K562 (cell line): ENCODE measurements at regions not wholly inside any gene's neighbourhood (a gene's known extent, or its start where the extent isn't known, plus 50 kb on each side); places are given as distances from the start of the nearest gene placed in this dataset.

Experiments
- ATAC-seq: fragments of 200-7000 bp; cut with Tn5 transposase; 3 replicates; pipeline ENCODE4 v1.9.1; 2020; ENCODE audit warnings: moderate library complexity
- BruUV-seq: library from RNA; stranded (reverse); fragments of 400-500 nt; replicated peaks from 2 replicates; lab custom pipeline; 2021; lab: Mats Ljungman, UMichigan
- CTCF ChIA-PET: fragments of 300-600 bp; formaldehyde crosslinking; extraction: SDS; loops from one replicate; lab custom pipeline; 2021; ENCODE audit warnings: low intra/inter-chr PET ratio; lab: Yijun Ruan, JAX
- POLR2A ChIA-PET: fragments of 300-600, 350-650 bp; sonication (Branson Sonifier 250); formaldehyde crosslinking; extraction: SDS; loops from one replicate; lab custom pipeline; 2021; ENCODE audit warnings: antibody characterized with exemption, inconsistent platforms; lab: Yijun Ruan, JAX
- DNase-seq, 4 experiments: peaks; one replicate each; pipeline versions ENCODE4 v3.0.0 to v3.0.0-alpha.2; 2011 to 2018; ENCODE audit warnings: low spot score in 3 of 4, mixed read lengths in 3 of 4; ENCODE audit errors: extremely low read depth in 1 of 4
- FAIRE-seq: peaks from 2 replicates; lab custom pipeline; 2011; peaks lifted over from hg19 to GRCh38; lab: Jason Lieb, UNC
- H2AFZ ChIP-seq: 2 replicates; pipeline ENCODE4 v1.6.0; 2011; ENCODE audit warnings: low read depth, low read length, control low read depth, inconsistent platforms
- H3K27ac ChIP-seq: fragments of 200-600 bp; 3 replicates; pipeline ENCODE4 v1.8.0; 2011; ENCODE audit warnings: low read depth, mild to moderate bottlenecking, control low read depth, inconsistent platforms, low read length, moderate library complexity, mixed read lengths; ENCODE audit errors: extremely low read depth
- H3K27me3 ChIP-seq, 2 experiments: fragments of 300-600 bp in 1 of 2; 2 replicates in 1 of 2; 3 replicates in 1 of 2; pipeline versions ENCODE4 v1.6.0 to v1.8.0; 2011; ENCODE audit warnings: inconsistent platforms in 2 of 2, low read length in 2 of 2, mild to moderate bottlenecking in 1 of 2, mixed read lengths in 1 of 2, moderate library complexity in 1 of 2; ENCODE audit not compliant: control insufficient read depth in 2 of 2, insufficient read depth in 2 of 2
- H3K36me3 ChIP-seq: fragments of 300-600 bp; 3 replicates; pipeline ENCODE4 v1.8.0; 2011; ENCODE audit warnings: mild to moderate bottlenecking, low read length, inconsistent platforms; ENCODE audit not compliant: control insufficient read depth, insufficient read depth
- H3K4me1 ChIP-seq, 2 experiments: fragments of 200-600 bp in 1 of 2; replicated peaks in 1 of 2; 2 replicates in 1 of 2; 3 replicates in 1 of 2; pipeline versions ENCODE4 v1.5.1 to v1.8.0; 2011; ENCODE audit warnings: inconsistent platforms in 2 of 2, low read length in 2 of 2, mild to moderate bottlenecking in 1 of 2, mixed read lengths in 1 of 2, moderate library complexity in 1 of 2; ENCODE audit not compliant: control insufficient read depth in 2 of 2, insufficient read depth in 2 of 2
- H3K4me2 ChIP-seq: 2 replicates; pipeline ENCODE4 v1.6.1; 2011; ENCODE audit warnings: low read length, control low read depth, inconsistent platforms, mixed read lengths; ENCODE audit not compliant: insufficient read depth
- H3K4me3 ChIP-seq: fragments of 200-600 bp; sonication (generic), shearing (Covaris generic); 2 replicates; pipeline ENCODE4 v1.5.1; 2016; ENCODE audit warnings: control low read depth, inconsistent platforms
- H3K79me2 ChIP-seq: fragments of 200-600 bp; 3 replicates; pipeline ENCODE4 v1.8.0; 2011; ENCODE audit warnings: low read length, inconsistent platforms; ENCODE audit not compliant: control insufficient read depth, insufficient read depth
- H3K9ac ChIP-seq, 2 experiments: 2 replicates each; pipeline versions ENCODE4 v1.6.0 to v1.6.1; 2011; ENCODE audit warnings: low read depth in 2 of 2, low read length in 2 of 2, control low read depth in 1 of 2, inconsistent platforms in 1 of 2, mild to moderate bottlenecking in 1 of 2, mixed read lengths in 1 of 2; ENCODE audit not compliant: insufficient read depth in 1 of 2
- H3K9me1 ChIP-seq: one replicate; pipeline ENCODE4 v1.6.0; 2011; ENCODE audit warnings: inconsistent platforms, mild to moderate bottlenecking, low read length, moderate library complexity; ENCODE audit not compliant: control insufficient read depth, insufficient read depth
- H3K9me3 ChIP-seq: replicated peaks from 2 replicates; pipeline ENCODE4 v1.5.1; 2011; ENCODE audit warnings: low read depth, low read length, inconsistent platforms; ENCODE audit not compliant: control insufficient read depth, insufficient read depth
- H4K20me1 ChIP-seq: replicated peaks from 2 replicates; pipeline ENCODE4 v1.6.1; 2011; ENCODE audit warnings: low read length, inconsistent platforms, mixed read lengths; ENCODE audit not compliant: control insufficient read depth, insufficient read depth
- CBFA2T3 ChIP-seq: fragments of 450-650 bp; IDR thresholded peaks from 2 replicates; pipeline ENCODE4 v1.6.1; 2017
- CEBPB ChIP-seq: fragments of 450-650 bp; IDR thresholded peaks from 2 replicates; pipeline ENCODE4 v1.6.1; 2016; ENCODE audit warnings: missing genetic modification characterization, missing compliant biosample characterization
- DNMT1 ChIP-seq: fragments of 450-650 bp; IDR thresholded peaks from 2 replicates; pipeline ENCODE4 v1.6.1; 2016; ENCODE audit warnings: antibody characterized with exemption, mild to moderate bottlenecking
- HNRNPLL ChIP-seq: fragments of 200-400 bp; formaldehyde crosslinking; IDR thresholded peaks from 2 replicates; pipeline ENCODE4 v1.6.1; 2017; ENCODE audit warnings: low read length, low read depth, mild to moderate bottlenecking; ENCODE audit not compliant: poor library complexity, severe bottlenecking
- HOMEZ ChIP-seq: fragments of 250-450 bp; sonication (Bioruptor Pico); IDR thresholded peaks from 2 replicates; pipeline ENCODE4 v1.4.0; 2020; ENCODE audit warnings: mild to moderate bottlenecking, moderate library complexity
- SIN3A ChIP-seq, 2 experiments: fragments of 150-350 bp in 1 of 2; IDR thresholded peaks; 2 replicates each; pipeline ENCODE4 v1.6.1; 2011 to 2016; ENCODE audit warnings: borderline replicate concordance in 2 of 2, low read depth in 2 of 2, low read length in 2 of 2, mild to moderate bottlenecking in 2 of 2, moderate library complexity in 2 of 2; ENCODE audit not compliant: control insufficient read depth in 1 of 2
- SP2 ChIP-seq: IDR thresholded peaks from 2 replicates; pipeline ENCODE4 v1.6.1; 2011; ENCODE audit warnings: mild to moderate bottlenecking, low read depth, low read length, moderate library complexity; ENCODE audit not compliant: poor library complexity, severe bottlenecking; ENCODE audit errors: extremely low read depth
- SRSF1 ChIP-seq: fragments of 200-400 bp; formaldehyde crosslinking; IDR thresholded peaks from 2 replicates; pipeline ENCODE4 v1.6.1; 2017; ENCODE audit warnings: mild to moderate bottlenecking, low read depth, low read length, moderate library complexity
- ZFPM2 ChIP-seq: fragments of 250-450 bp; sonication (Bioruptor Pico); IDR thresholded peaks from 2 replicates; pipeline ENCODE4 v1.5.1; 2022; ENCODE audit warnings: mild to moderate bottlenecking
- ZKSCAN3 ChIP-seq: fragments of 250-450 bp; sonication (Bioruptor Pico); IDR thresholded peaks from 2 replicates; pipeline ENCODE4 v1.4.0; 2020
- ZNF239 ChIP-seq: fragments of 250-450 bp; sonication (Bioruptor Pico); IDR thresholded peaks from 2 replicates; pipeline ENCODE4 v1.4.0; 2020; ENCODE audit warnings: mild to moderate bottlenecking
- ZNF507 ChIP-seq: conservative IDR thresholded peaks from 2 replicates; pipeline ENCODE4 v1.6.1; 2017; ENCODE audit warnings: missing genetic modification characterization, missing compliant biosample characterization
- WGBS: fragments of 100-300 bp; shearing (Covaris generic); methylation state at CpG from one replicate; pipeline ENCODE4 v1.1.6; 2016; ENCODE audit warnings: low coverage, mixed read lengths; ENCODE audit not compliant: insufficient coverage; ENCODE audit errors: missing lambda C conversion rate; 5-methylcytosine and 5-hydroxymethylcytosine counted together
- in situ Hi-C: fragments of 300-500 bp; cut with MboI; formaldehyde crosslinking; loops from 4 replicates; pipeline ENCODE4 v1.15.0; 2018; ENCODE audit warnings: inconsistent platforms, mixed read lengths
- intact Hi-C: fragments of 100-400 bp; cut with micrococcal nuclease; formaldehyde crosslinking; loops from 2 replicates; pipeline ENCODE4 v1.14.2; 2022
- TF ChIP-seq, protein P1 (sequence below): fragments of 250-450 bp; sonication (Bioruptor Pico); IDR thresholded peaks from 2 replicates; pipeline ENCODE4 v1.5.0; 2021; ENCODE audit warnings: mild to moderate bottlenecking, moderate library complexity
- TF ChIP-seq, protein P2 (sequence below): sonication (generic); formaldehyde crosslinking; IDR thresholded peaks from 2 replicates; pipeline ENCODE4 v1.8.0; 2022; ENCODE audit warnings: missing genetic modification reagents, mild to moderate bottlenecking, borderline replicate concordance

- no peak for TF ChIP-seq ZNF239 (CRISPR knock-in tag)
Measured at GRCh38 chr10:83632701-83633100, 506.6 kb upstream of the GHITM start (continued).

DNA sequence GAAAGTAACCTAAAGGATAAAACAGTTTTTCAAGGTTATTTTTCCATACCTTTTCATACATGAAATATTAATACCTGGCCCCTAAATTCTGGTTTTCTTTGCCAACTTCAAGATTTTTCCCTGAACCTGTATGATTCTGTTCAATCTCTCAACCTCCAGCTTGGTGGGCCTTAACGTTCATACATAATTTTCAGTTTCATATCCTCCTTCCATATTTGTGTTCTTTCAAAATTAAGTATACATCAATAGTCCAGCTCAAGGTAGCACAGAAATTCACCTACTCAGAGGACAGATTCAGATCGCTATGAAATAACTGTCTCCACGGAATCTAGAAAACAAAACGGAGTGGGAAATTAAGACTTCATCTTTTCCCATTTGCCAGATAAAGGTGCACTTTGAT lies 505.8 kb upstream of the GHITM start:
- ChIA-PET POLR2A (no interaction called here), CTCF (no interaction called here)
- in situ Hi-C loops = no loop called here
- ATAC-seq = no peak
- no peak for FAIRE-seq
- H3K9me1 ChIP-seq = no peaks in the 10 kb centered on the region
- no TSS peak for BruUV-seq
- H4K20me1 ChIP-seq = no peaks in the 10 kb centered on the region
- no peaks in the 10 kb centered on the region for H3K27me3 ChIP-seq
- H3K4me3 ChIP-seq = no peak overlapping the region
- no peak for DNase-seq
- H3K9ac ChIP-seq = no peak overlapping the region
- WGBS = 1% methylated on average over 4 of the region's 4 CpGs
- no peaks in the 10 kb centered on the region for H3K36me3 ChIP-seq
- H3K4me1 ChIP-seq = no peaks in the 10 kb centered on the region
- H3K27ac ChIP-seq = no peak overlapping the region
- no peak overlapping the region for H3K4me2 ChIP-seq
- no peaks in the 10 kb centered on the region; the same call in 1 of the 2 replicates for H3K9me3 ChIP-seq
- intact Hi-C loops = no loop called here
- H2AFZ ChIP-seq = no peak overlapping the region
- no peaks in the 10 kb centered on the region for H3K79me2 ChIP-seq
- TF ChIP-seq, protein P1, sequence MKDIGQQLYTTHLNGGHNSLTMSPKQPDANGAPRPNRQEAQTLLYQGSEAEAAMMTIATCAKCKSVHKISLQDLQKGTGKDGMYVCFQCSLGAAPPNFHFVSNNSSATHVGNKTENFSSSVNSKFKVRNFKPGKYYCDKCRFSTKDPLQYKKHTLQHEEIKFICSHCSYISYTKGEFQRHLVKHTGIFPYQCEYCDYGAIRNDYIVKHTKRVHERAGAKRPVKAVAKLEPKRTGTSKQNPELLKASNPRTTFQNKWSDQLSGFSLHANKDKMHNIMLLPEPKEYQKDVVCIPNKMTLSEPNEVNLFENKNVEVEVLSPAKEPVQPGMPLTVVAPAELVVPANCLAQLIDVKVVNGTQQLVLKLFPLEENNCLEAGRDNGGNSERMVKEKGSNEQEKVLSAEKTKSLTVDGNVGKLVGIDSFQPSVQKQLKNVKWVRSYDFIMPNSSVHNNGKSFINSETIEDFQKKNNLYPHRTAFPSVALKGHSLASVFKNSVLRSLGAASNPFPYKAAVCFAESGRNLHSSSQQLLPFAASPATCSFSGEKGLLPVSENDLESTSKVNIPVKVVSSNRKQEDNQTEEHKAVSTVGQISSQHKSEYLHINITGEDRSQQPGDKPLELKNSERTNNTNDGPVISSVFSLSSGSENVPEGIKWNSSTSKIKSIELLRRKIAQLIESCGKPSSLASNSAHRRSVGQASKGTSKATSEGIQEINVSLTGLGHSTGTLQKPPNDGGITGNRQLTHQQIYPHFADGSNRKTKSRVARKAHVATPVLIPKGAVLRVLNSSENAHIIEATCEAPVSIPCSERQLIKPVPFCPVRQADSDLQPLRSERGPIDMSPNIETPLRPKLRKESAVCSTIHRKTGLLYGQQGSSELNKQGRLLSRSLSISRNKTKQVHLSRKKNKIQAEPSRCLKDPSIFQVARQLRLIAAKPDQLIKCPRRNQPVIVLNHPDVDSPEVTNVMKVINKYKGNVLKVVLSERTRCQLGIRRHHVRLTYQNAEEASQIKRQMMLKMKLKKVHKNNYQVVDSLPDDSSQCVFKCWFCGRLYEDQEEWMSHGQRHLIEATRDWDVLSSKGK (CRISPR knock-in tag) = no peak
- TF ChIP-seq DNMT1 = no peak
- no peak for TF ChIP-seq ZFPM2 (CRISPR knock-in tag)
- TF ChIP-seq, protein P2, sequence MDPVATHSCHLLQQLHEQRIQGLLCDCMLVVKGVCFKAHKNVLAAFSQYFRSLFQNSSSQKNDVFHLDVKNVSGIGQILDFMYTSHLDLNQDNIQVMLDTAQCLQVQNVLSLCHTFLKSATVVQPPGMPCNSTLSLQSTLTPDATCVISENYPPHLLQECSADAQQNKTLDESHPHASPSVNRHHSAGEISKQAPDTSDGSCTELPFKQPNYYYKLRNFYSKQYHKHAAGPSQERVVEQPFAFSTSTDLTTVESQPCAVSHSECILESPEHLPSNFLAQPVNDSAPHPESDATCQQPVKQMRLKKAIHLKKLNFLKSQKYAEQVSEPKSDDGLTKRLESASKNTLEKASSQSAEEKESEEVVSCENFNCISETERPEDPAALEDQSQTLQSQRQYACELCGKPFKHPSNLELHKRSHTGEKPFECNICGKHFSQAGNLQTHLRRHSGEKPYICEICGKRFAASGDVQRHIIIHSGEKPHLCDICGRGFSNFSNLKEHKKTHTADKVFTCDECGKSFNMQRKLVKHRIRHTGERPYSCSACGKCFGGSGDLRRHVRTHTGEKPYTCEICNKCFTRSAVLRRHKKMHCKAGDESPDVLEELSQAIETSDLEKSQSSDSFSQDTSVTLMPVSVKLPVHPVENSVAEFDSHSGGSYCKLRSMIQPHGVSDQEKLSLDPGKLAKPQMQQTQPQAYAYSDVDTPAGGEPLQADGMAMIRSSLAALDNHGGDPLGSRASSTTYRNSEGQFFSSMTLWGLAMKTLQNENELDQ (CRISPR knock-in tag) = no peak
- no peak for TF ChIP-seq ZKSCAN3 (CRISPR knock-in tag)
- TF ChIP-seq SRSF1 = no peak
- TF ChIP-seq SP2 = no peak
- no peak for TF ChIP-seq CEBPB (tag)
- no peak for TF ChIP-seq SIN3A (IDR thresholded peaks at IDR 0.05; ENCODE audit: borderline replicate concordance in 2 of 2, control insufficient read depth in 1 of 2, low read depth in 2 of 2, low read length in 2 of 2)
- TF ChIP-seq HNRNPLL = no peak
- no peak for TF ChIP-seq ZNF507
- no peak for TF ChIP-seq CBFA2T3
- TF ChIP-seq HOMEZ (CRISPR knock-in tag) = no peak
